ENCODE measurements at regions not wholly inside any gene's neighbourhood (a gene's known extent, or its start where the extent isn't known, plus 50 kb on each side); places are given as distances from the start of the nearest gene placed in this dataset.

DNA sequence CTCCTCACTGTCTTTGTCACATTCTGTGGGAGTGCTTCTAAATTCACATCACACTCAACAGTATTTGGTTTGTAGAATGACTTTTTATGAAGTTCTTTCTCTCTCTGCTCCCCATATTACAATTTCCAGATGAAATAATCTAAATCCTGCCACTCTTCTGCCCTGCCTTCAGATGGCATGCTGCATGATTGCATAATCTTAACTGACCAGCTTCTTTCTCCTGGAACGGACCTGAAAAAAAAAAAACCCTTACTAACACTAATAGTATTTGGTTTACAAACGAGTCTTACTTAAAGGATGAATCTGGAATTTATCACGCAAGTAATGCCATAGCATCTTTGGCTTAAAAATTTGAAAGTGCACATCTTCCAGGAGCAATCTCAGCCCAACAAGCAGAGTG, 272.3 kb downstream of the NAF1 start:
- no peaks in the 10 kb centered on the region for H4K20me1 ChIP-seq (replicated peaks in 1 of 2; ENCODE audit: control insufficient read depth in 1 of 2, insufficient read depth in 2 of 2, low read length in 2 of 2)
- no peak overlapping the region for H2BK5ac ChIP-seq (ENCODE audit: low read depth, low read length)
- no peaks in the 10 kb centered on the region for H3K79me1 ChIP-seq (ENCODE audit: low read depth, low read length)
- no peak for DNase-seq (ENCODE audit: low read depth in 1 of 2, low spot score in 2 of 2)
- H3K23me2 ChIP-seq (ENCODE audit: low read depth, low read length): no peaks in the 10 kb centered on the region
- no peak overlapping the region for H3K4ac ChIP-seq (replicated peaks; ENCODE audit: insufficient read length, low read depth, low read length)
- WGBS, 2 experiments (ENCODE audit: extremely low coverage in 1 of 2, insufficient coverage in 1 of 2, insufficient read length in 1 of 2, insufficient replicate concordance in 2 of 2, low coverage in 1 of 2, low lambda C conversion rate in 2 of 2, missing lambda C conversion rate in 1 of 2): 81% methylated on average over 3 of the region's 3 CpGs; no CpG with 5 or more reads in 1 of the 2 experiments
- no peak overlapping the region for H2AFZ ChIP-seq (ENCODE audit: low read length)
- H3K4me2 ChIP-seq (ENCODE audit: insufficient read depth in 1 of 2, low read depth in 2 of 2, low read length in 2 of 2): no peak overlapping the region
- no peak overlapping the region for H3K18ac ChIP-seq (ENCODE audit: extremely low read depth, low read length)
- no peak overlapping the region for H3K27ac ChIP-seq (ENCODE audit: low read depth, low read length)
- H3K9me3 ChIP-seq (ENCODE audit: insufficient read depth in 2 of 2, low read depth in 1 of 2, low read length in 1 of 2): no peaks in the 10 kb centered on the region
- no peak overlapping the region for H2AK5ac ChIP-seq (ENCODE audit: low read depth, low read length)
- no peak overlapping the region for H3K56ac ChIP-seq (replicated peaks; ENCODE audit: insufficient read length, low read depth, low read length)
- no peak overlapping the region for H4K91ac ChIP-seq (replicated peaks; ENCODE audit: insufficient read length, low read length)
- ChIA-PET POLR2A (ENCODE audit: partially characterized antibody) (no interaction called here), CTCF (ENCODE audit: partially characterized antibody) (no interaction called here)
- H3K79me2 ChIP-seq (ENCODE audit: control insufficient read depth in 1 of 2, insufficient read depth in 2 of 2, low read length in 2 of 2): no peaks in the 10 kb centered on the region
- no peak overlapping the region for H3K14ac ChIP-seq (ENCODE audit: insufficient read length)
- no peak overlapping the region for H3K23ac ChIP-seq (ENCODE audit: insufficient read length)
- H2BK120ac ChIP-seq (replicated peaks; ENCODE audit: low read depth, low read length): no peak overlapping the region
- no peaks in the 10 kb centered on the region for H3K36me3 ChIP-seq (ENCODE audit: control insufficient read depth in 2 of 4, insufficient read depth in 4 of 4, low read length in 3 of 4)
- no peak overlapping the region for H3K9ac ChIP-seq (replicated peaks in 1 of 4; ENCODE audit: extremely low read depth in 1 of 4, low read depth in 3 of 4, low read length in 3 of 4)
- no peak for FAIRE-seq
- no peak overlapping the region for H2BK15ac ChIP-seq (ENCODE audit: low read length)
- H2BK12ac ChIP-seq (ENCODE audit: low read depth, low read length): no peak overlapping the region
- no peaks in the 10 kb centered on the region for H3K27me3 ChIP-seq (replicated peaks in 1 of 4; ENCODE audit: control insufficient read depth in 3 of 4, extremely low read depth in 1 of 4, insufficient read depth in 3 of 4, low read length in 3 of 4)
- H3K4me3 ChIP-seq (ENCODE audit: extremely low read depth in 1 of 4, insufficient read depth in 2 of 4, low read depth in 3 of 4, low read length in 4 of 4): no peak overlapping the region
- H4K8ac ChIP-seq (ENCODE audit: extremely low read depth, insufficient read depth, low read length): no peak overlapping the region
- TF ChIP-seq TBP (IDR thresholded peaks at IDR 0.05; ENCODE audit: low read depth, low read length) (no peak), ZNF274 (IDR thresholded peaks at IDR 0.05; ENCODE audit: borderline replicate concordance, extremely low read depth, low read length) (no peak), HDAC2 (IDR thresholded peaks at IDR 0.05; ENCODE audit: borderline replicate concordance in 1 of 2, low read depth in 2 of 2, low read length in 2 of 2) (no peak), JUN (IDR thresholded peaks at IDR 0.05; ENCODE audit: low read depth, low read length) (no peak), KDM1A (IDR thresholded peaks at IDR 0.05; ENCODE audit: borderline replicate concordance, low read length) (no peak), CEBPB (IDR thresholded peaks at IDR 0.05; ENCODE audit: low read depth, low read length) (peak; percentile 71), POU5F1 (IDR thresholded peaks at IDR 0.05; ENCODE audit: low read depth, low read length) (no peak)
- TF ChIP-seq, protein P1, sequence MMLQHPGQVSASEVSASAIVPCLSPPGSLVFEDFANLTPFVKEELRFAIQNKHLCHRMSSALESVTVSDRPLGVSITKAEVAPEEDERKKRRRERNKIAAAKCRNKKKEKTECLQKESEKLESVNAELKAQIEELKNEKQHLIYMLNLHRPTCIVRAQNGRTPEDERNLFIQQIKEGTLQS (IDR thresholded peaks at IDR 0.05; ENCODE audit: insufficient read depth, low read depth, low read length): no peak
- H4K5ac ChIP-seq (ENCODE audit: insufficient read length, low read depth, low read length): no peak overlapping the region
- peaks cover 0 to 2% (median under 1%) of the 10 kb centered on the region in 4 experiments; a peak in 3 of 7 replicates for H3K4me1 ChIP-seq (replicated peaks in 1 of 4; ENCODE audit: control insufficient read depth in 3 of 4, insufficient read depth in 4 of 4, low read length in 3 of 4)
- no peak overlapping the region for H2BK20ac ChIP-seq (ENCODE audit: low read length)

Measured in H1 (cell line).